Trophoblast cell (in vitro differentiated cells and primary cell): ENCODE measurements at regions not wholly inside any gene's neighbourhood (a gene's known extent, or its start where the extent isn't known, plus 50 kb on each side); places are given as distances from the start of the nearest gene placed in this dataset.

Experiments used
- DNase-seq, 2 donors: peaks; one replicate each; pipeline ENCODE4 v3.0.0-alpha.2; 2016
- H2AFZ ChIP-seq: 2 replicates; pipeline ENCODE4 v1.6.1; 2013; ENCODE audit warnings: low read length, moderate library complexity, mild to moderate bottlenecking; ENCODE audit not compliant: insufficient read depth, poor library complexity
- H2AK5ac ChIP-seq: 2 replicates; pipeline ENCODE4 v1.6.1; 2013; ENCODE audit warnings: mild to moderate bottlenecking, low read length
- H2BK120ac ChIP-seq: 2 replicates; pipeline ENCODE4 v1.6.1; 2013; ENCODE audit warnings: low read length, mild to moderate bottlenecking, moderate library complexity; ENCODE audit not compliant: insufficient read depth, poor library complexity
- H2BK12ac ChIP-seq: 2 replicates; pipeline ENCODE4 v1.6.1; 2013; ENCODE audit warnings: mild to moderate bottlenecking, low read length, moderate library complexity
- H2BK5ac ChIP-seq: 2 replicates; pipeline ENCODE4 v1.6.1; 2013; ENCODE audit warnings: low read length, low read depth, moderate library complexity, mild to moderate bottlenecking; ENCODE audit not compliant: poor library complexity
- H3K14ac ChIP-seq: 2 replicates; pipeline ENCODE4 v1.6.1; 2013; ENCODE audit warnings: mild to moderate bottlenecking, low read length
- H3K18ac ChIP-seq: 2 replicates; pipeline ENCODE4 v1.6.1; 2013; ENCODE audit warnings: mild to moderate bottlenecking, low read length
- H3K23ac ChIP-seq: 2 replicates; pipeline ENCODE4 v1.6.1; 2013; ENCODE audit warnings: low read length
- H3K27ac ChIP-seq: 2 replicates; pipeline ENCODE4 v1.5.1; 2013; ENCODE audit warnings: low read depth, mild to moderate bottlenecking, inconsistent platforms, low read length, moderate library complexity
- H3K27me3 ChIP-seq: 2 replicates; pipeline ENCODE4 v1.6.1; 2013; ENCODE audit warnings: inconsistent platforms, mild to moderate bottlenecking, low read length, moderate library complexity; ENCODE audit not compliant: insufficient read depth
- H3K36me3 ChIP-seq, 2 experiments: 1 replicate in 1 of 2; 2 replicates in 1 of 2; pipeline ENCODE4 v1.6.1; 2013; ENCODE audit warnings: low read length in 2 of 2, mild to moderate bottlenecking in 2 of 2, moderate library complexity in 1 of 2; ENCODE audit not compliant: insufficient read depth in 2 of 2, control insufficient read depth in 1 of 2
- H3K4ac ChIP-seq: 2 replicates; pipeline ENCODE4 v1.6.1; 2013; ENCODE audit warnings: low read depth, mild to moderate bottlenecking, low read length, moderate library complexity
- H3K4me1 ChIP-seq, 2 experiments: 1 replicate in 1 of 2; 2 replicates in 1 of 2; pipeline ENCODE4 v1.6.1; 2013; ENCODE audit warnings: low read length in 2 of 2, mild to moderate bottlenecking in 2 of 2, moderate library complexity in 1 of 2; ENCODE audit not compliant: insufficient read depth in 2 of 2, control insufficient read depth in 1 of 2
- H3K4me2 ChIP-seq: 2 replicates; pipeline ENCODE4 v1.6.1; 2013; ENCODE audit warnings: inconsistent platforms, mild to moderate bottlenecking, low read length, moderate library complexity
- H3K4me3 ChIP-seq: 2 replicates; pipeline ENCODE4 v1.5.1; 2013; ENCODE audit warnings: mild to moderate bottlenecking, low read depth, low read length, inconsistent platforms
- H3K79me1 ChIP-seq: one replicate; pipeline ENCODE4 v1.6.1; 2013; ENCODE audit warnings: low read length
- H3K79me2 ChIP-seq: 2 replicates; pipeline ENCODE4 v1.6.1; 2013; ENCODE audit warnings: low read length, mild to moderate bottlenecking; ENCODE audit not compliant: control insufficient read depth, insufficient read depth, poor library complexity
- H3K9ac ChIP-seq: 2 replicates; pipeline ENCODE4 v1.6.1; 2013; ENCODE audit warnings: mild to moderate bottlenecking, low read length
- H3K9me3 ChIP-seq: 2 replicates; pipeline ENCODE4 v1.6.1; 2013; ENCODE audit warnings: low read depth, mild to moderate bottlenecking, control low read depth, inconsistent platforms, low read length; ENCODE audit not compliant: insufficient read depth
- H4K12ac ChIP-seq: 2 replicates; pipeline ENCODE4 v1.6.1; 2013; ENCODE audit warnings: low read depth, mild to moderate bottlenecking, low read length, moderate library complexity
- H4K8ac ChIP-seq: 2 replicates; pipeline ENCODE4 v1.6.1; 2013; ENCODE audit warnings: low read depth, mild to moderate bottlenecking, low read length, moderate library complexity
- H4K91ac ChIP-seq: one replicate; pipeline ENCODE4 v1.6.1; 2013; ENCODE audit warnings: low read depth, mild to moderate bottlenecking, low read length, moderate library complexity
- WGBS: extraction: QIAGEN DNeasy Blood & Tissue Kit; methylation state at CpG from one replicate; pipeline ENCODE4 v1.1.7; 2013; ENCODE audit warnings: missing lambda C conversion rate; ENCODE audit not compliant: insufficient read length, insufficient coverage; ENCODE audit errors: extremely low coverage; 5-methylcytosine and 5-hydroxymethylcytosine counted together

- no peak overlapping the region for H3K9ac ChIP-seq
- H2AFZ ChIP-seq, result no peak overlapping the region
- no peak for DNase-seq
- H3K4ac ChIP-seq, result no peak overlapping the region
- H2BK120ac ChIP-seq, result no peak overlapping the region
- no peak overlapping the region for H3K27ac ChIP-seq
- H4K12ac ChIP-seq, result no peak overlapping the region
- H3K18ac ChIP-seq, result no peak overlapping the region
- no peaks in the 10 kb centered on the region for H3K4me1 ChIP-seq
- H3K79me2 ChIP-seq, result no peaks in the 10 kb centered on the region
- WGBS, result no CpG with 5 or more reads among the region's 3 CpGs
- H3K79me1 ChIP-seq, result no peaks in the 10 kb centered on the region
- H2BK12ac ChIP-seq, result no peak overlapping the region
- H2BK5ac ChIP-seq, result no peak overlapping the region
- H3K4me3 ChIP-seq, result no peak overlapping the region
- no peak overlapping the region for H4K8ac ChIP-seq
- no peak overlapping the region for H3K23ac ChIP-seq
- no peak overlapping the region for H4K91ac ChIP-seq
- H3K36me3 ChIP-seq, result peaks cover 0 to 2% of the 10 kb centered on the region in 2 experiments
- H3K9me3 ChIP-seq, result no peaks in the 10 kb centered on the region
- no peaks in the 10 kb centered on the region for H3K27me3 ChIP-seq
- no peak overlapping the region for H3K4me2 ChIP-seq
- H3K14ac ChIP-seq, result no peak overlapping the region
- no peak overlapping the region for H2AK5ac ChIP-seq
Observed at GRCh38 chr21:22145545-22145944, 1147.3 kb downstream of the NCAM2 start.

GRCh38 chr21:22154579-22155274, 1156.5 kb downstream of the NCAM2 start:
- H4K12ac ChIP-seq, result no peak overlapping the region
- no peaks in the 10 kb centered on the region for H3K27me3 ChIP-seq
- no peak overlapping the region for H3K27ac ChIP-seq
- no peaks in the 10 kb centered on the region for H3K9me3 ChIP-seq
- no peaks in the 10 kb centered on the region for H3K79me2 ChIP-seq
- no peaks in the 10 kb centered on the region for H3K36me3 ChIP-seq
- H3K18ac ChIP-seq, result no peak overlapping the region
- H3K4ac ChIP-seq, result no peak overlapping the region
- no peak overlapping the region for H2BK5ac ChIP-seq
- no peak overlapping the region for H3K4me2 ChIP-seq
- H3K23ac ChIP-seq, result no peak overlapping the region
- H2BK120ac ChIP-seq, result no peak overlapping the region
- no peak overlapping the region for H2BK12ac ChIP-seq
- H3K4me3 ChIP-seq, result no peak overlapping the region
- H3K9ac ChIP-seq, result no peak overlapping the region
- H4K8ac ChIP-seq, result no peak overlapping the region
- H3K79me1 ChIP-seq, result no peaks in the 10 kb centered on the region
- no peak overlapping the region for H2AK5ac ChIP-seq
- H3K4me1 ChIP-seq, result no peaks in the 10 kb centered on the region
- no peak overlapping the region for H2AFZ ChIP-seq
- no peak overlapping the region for H4K91ac ChIP-seq
- DNase-seq, result no peak
- H3K14ac ChIP-seq, result no peak overlapping the region

GRCh38 chr21:22164912-22165311, 1166.7 kb downstream of the NCAM2 start:
- Histone ChIP-seq H3K9me3 (no peaks in the 10 kb centered on the region), H4K91ac (no peak overlapping the region), H2AFZ (no peak overlapping the region), H2AK5ac (no peak overlapping the region), H2BK5ac (no peak overlapping the region), H3K18ac (no peak overlapping the region), H3K14ac (no peak overlapping the region), H3K23ac (no peak overlapping the region), H3K79me2 (no peaks in the 10 kb centered on the region), H3K4me1 (no peaks in the 10 kb centered on the region), H4K12ac (no peak overlapping the region), H3K79me1 (no peaks in the 10 kb centered on the region), H3K36me3 (no peaks in the 10 kb centered on the region), H3K4me3 (no peak overlapping the region), H4K8ac (no peak overlapping the region), H3K27ac (no peak overlapping the region), H3K4ac (no peak overlapping the region), H3K27me3 (no peaks in the 10 kb centered on the region), H3K4me2 (no peak overlapping the region), H2BK12ac (no peak overlapping the region), H3K9ac (no peak overlapping the region), H2BK120ac (no peak overlapping the region)
- no peak for DNase-seq

- no peak overlapping the region for H2BK12ac ChIP-seq
- no peak overlapping the region for H3K4me3 ChIP-seq
- H4K12ac ChIP-seq, result no peak overlapping the region
- H3K27me3 ChIP-seq, result no peaks in the 10 kb centered on the region
- no peak overlapping the region for H2BK120ac ChIP-seq
- H3K14ac ChIP-seq, result no peak overlapping the region
- no peaks in the 10 kb centered on the region for H3K4me1 ChIP-seq
- no peak overlapping the region for H3K18ac ChIP-seq
- no peaks in the 10 kb centered on the region for H3K79me1 ChIP-seq
- H3K79me2 ChIP-seq, result no peaks in the 10 kb centered on the region
- H4K91ac ChIP-seq, result no peak overlapping the region
- no peaks in the 10 kb centered on the region for H3K9me3 ChIP-seq
- no peak overlapping the region for H3K23ac ChIP-seq
- no peak overlapping the region for H2AFZ ChIP-seq
- H4K8ac ChIP-seq, result no peak overlapping the region
- no peak overlapping the region for H2BK5ac ChIP-seq
- H3K36me3 ChIP-seq, result no peaks in the 10 kb centered on the region
- H3K4ac ChIP-seq, result no peak overlapping the region
- no peak overlapping the region for H3K9ac ChIP-seq
- no peak overlapping the region for H3K27ac ChIP-seq
- DNase-seq, result peak in 1 of 2 donors; percentile 11
- WGBS, result no CpG with 5 or more reads among the region's 1 CpG
- no peak overlapping the region for H3K4me2 ChIP-seq
- no peak overlapping the region for H2AK5ac ChIP-seq
Observed at GRCh38 chr21:22174746-22175145, 1176.5 kb downstream of the NCAM2 start.
